CD4-positive, alpha-beta T cell (primary cell): ENCODE measurements at regions not wholly inside any gene's neighbourhood (a gene's known extent, or its start where the extent isn't known, plus 50 kb on each side); places are given as distances from the start of the nearest gene placed in this dataset.

Source experiments
- ATAC-seq: fragments of 200-7000 bp; cut with Tn5 transposase; one replicate; pipeline ENCODE4 v1.10.0; 2022; ENCODE audit warnings: mild to moderate bottlenecking; ENCODE audit not compliant: poor library complexity
- CTCF ChIA-PET: fragments of 350-600 bp; sonication (Branson Sonifier 250); formaldehyde crosslinking; loops from one replicate; lab custom pipeline; 2021; ENCODE audit warnings: antibody characterized with exemption, inconsistent platforms; lab: Charles Lee
- POLR2A ChIA-PET: fragments of 350-600 bp; sonication (Branson Sonifier 250); formaldehyde crosslinking; loops from one replicate; lab custom pipeline; 2021; ENCODE audit warnings: antibody characterized with exemption, inconsistent platforms; lab: Charles Lee
- DNase-seq, 14 experiments: peaks; one replicate each; pipeline ENCODE4 v3.0.0-alpha.2; 2013 to 2020; ENCODE audit warnings: mixed read lengths in 2 of 14
- H3K27ac ChIP-seq, 2 donors: one replicate each; pipeline versions ENCODE4 v1.5.1 to v1.7.0; 2013; ENCODE audit warnings: low read length in 2 of 2, low read depth in 1 of 2, mild to moderate bottlenecking in 1 of 2
- H3K27me3 ChIP-seq, 2 experiments: 1 replicate in 1 of 2; 2 replicates in 1 of 2; pipeline versions ENCODE4 v1.6.1 to v1.7.0; 2013; ENCODE audit warnings: low read length in 2 of 2, control low read depth in 1 of 2, mild to moderate bottlenecking in 1 of 2, moderate library complexity in 1 of 2; ENCODE audit not compliant: insufficient read depth in 2 of 2, control insufficient read depth in 1 of 2
- H3K36me3 ChIP-seq: one replicate; pipeline ENCODE4 v1.6.1; 2013; ENCODE audit warnings: low read length, control low read depth; ENCODE audit not compliant: insufficient read depth
- H3K4me1 ChIP-seq: one replicate; pipeline ENCODE4 v1.6.1; 2013; ENCODE audit warnings: low read length, control low read depth; ENCODE audit not compliant: insufficient read depth
- H3K4me3 ChIP-seq: one replicate; pipeline ENCODE4 v1.5.1; 2013; ENCODE audit warnings: mild to moderate bottlenecking, low read length, moderate library complexity
- H3K9me3 ChIP-seq, 2 experiments: 1 replicate in 1 of 2; 2 replicates in 1 of 2; pipeline versions ENCODE4 v1.6.1 to v1.7.0; 2013; ENCODE audit warnings: low read length in 2 of 2, mild to moderate bottlenecking in 2 of 2, control low read depth in 1 of 2, moderate library complexity in 1 of 2; ENCODE audit not compliant: control insufficient read depth in 1 of 2, insufficient read depth in 1 of 2
- H3K27ac Mint-ChIP-seq: one replicate; pipeline ENCODE4 v1.8.0; 2020; ENCODE audit warnings: mixed read lengths
- H3K27me3 Mint-ChIP-seq: one replicate; pipeline ENCODE4 v1.8.0; 2021; ENCODE audit warnings: mixed read lengths
- H3K36me3 Mint-ChIP-seq: one replicate; pipeline ENCODE4 v1.8.0; 2021; ENCODE audit warnings: low read depth, mixed read lengths
- H3K4me1 Mint-ChIP-seq: one replicate; pipeline ENCODE4 v1.8.0; 2021; ENCODE audit warnings: low read depth, mixed read lengths
- H3K4me3 Mint-ChIP-seq: one replicate; pipeline ENCODE4 v1.8.0; 2020; ENCODE audit warnings: mild to moderate bottlenecking, mixed read lengths
- H3K9me3 Mint-ChIP-seq: one replicate; pipeline ENCODE4 v1.8.0; 2020; ENCODE audit warnings: mixed read lengths
- CTCF ChIP-seq: fragments of 200-600 bp; IDR thresholded peaks from one replicate; pipeline ENCODE4 v1.8.0; 2022; ENCODE audit warnings: antibody characterized with exemption, mild to moderate bottlenecking
- intact Hi-C, 2 experiments: fragments of 100-400 bp; cut with DNase I in 1 of 2; cut with micrococcal nuclease in 1 of 2; formaldehyde crosslinking; loops; one replicate each; pipeline versions ENCODE4 v1.15.1 to v1.9.0; 2023 to 2025; cut with DNase I, micrococcal nuclease

GRCh38 chr20:21021472-21021790 is 84.7 kb downstream of the LINC00237 start:
- Histone ChIP-seq H3K27ac (no peak overlapping the region), H3K4me3 (no peak overlapping the region), H3K36me3 (no peaks in the 10 kb centered on the region), H3K4me1 (no peaks in the 10 kb centered on the region), H3K9me3 (peaks cover 0 to 7% of the 10 kb centered on the region in 2 experiments), H3K27me3 (peaks cover 16 to 17% of the 10 kb centered on the region in 2 experiments)
- H3K36me3 Mint-ChIP-seq = no peaks in the 10 kb centered on the region
- CTCF ChIA-PET = no interaction called here
- no peak overlapping the region for H3K4me3 Mint-ChIP-seq
- POLR2A ChIA-PET = no interaction called here
- no peak for TF ChIP-seq CTCF
- H3K27ac Mint-ChIP-seq = no peak overlapping the region
- peaks cover 66% of the 10 kb centered on the region for H3K27me3 Mint-ChIP-seq
- no peak for ATAC-seq
- no peaks in the 10 kb centered on the region for H3K4me1 Mint-ChIP-seq
- intact Hi-C loops = no loop called here
- no peak for DNase-seq
- H3K9me3 Mint-ChIP-seq = no peaks in the 10 kb centered on the region

DNA sequence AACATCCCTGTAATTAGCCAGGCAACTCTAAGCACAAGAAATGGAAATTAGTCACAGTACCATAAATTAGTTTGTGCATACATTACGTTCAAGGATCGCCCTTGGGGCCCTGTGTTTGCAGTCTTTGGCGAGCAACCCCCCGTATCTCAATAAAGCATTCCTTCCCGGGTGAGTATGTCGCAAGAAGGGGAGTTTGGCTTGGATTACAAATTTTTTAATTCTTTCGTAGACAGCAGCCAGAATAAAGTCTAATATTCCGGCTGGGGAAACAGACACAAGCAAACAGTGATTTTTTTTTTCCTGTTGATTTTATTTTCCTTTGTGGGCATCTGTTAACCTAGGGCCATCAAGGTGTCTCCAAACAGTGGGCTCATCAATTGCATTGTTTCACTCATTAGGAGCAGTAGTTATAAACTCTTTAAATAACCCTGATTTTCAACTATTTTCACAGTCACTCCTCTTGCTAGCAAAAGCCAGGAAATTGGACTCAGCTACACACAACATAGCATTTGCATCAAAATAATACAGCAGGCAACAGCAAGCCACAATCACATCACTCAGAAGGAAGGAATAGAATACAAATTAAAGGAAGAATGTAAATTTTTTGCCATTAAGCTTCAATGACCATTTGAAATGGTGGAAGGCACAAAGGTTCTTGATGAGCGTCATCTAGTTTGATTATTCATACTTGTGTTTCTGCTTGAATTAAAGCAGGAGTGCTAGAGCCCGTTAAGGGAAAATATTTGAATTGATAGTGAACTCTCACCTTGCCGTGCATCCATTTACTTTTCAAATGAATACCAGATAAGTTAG is 85.3 kb downstream of the LINC00237 start:
- H3K36me3 Mint-ChIP-seq = no peaks in the 10 kb centered on the region
- no peak overlapping the region for H3K27ac ChIP-seq
- no peak for TF ChIP-seq CTCF
- ATAC-seq (no peak), DNase-seq (no peak)
- POLR2A ChIA-PET = no interaction called here
- H3K27me3 ChIP-seq = peaks cover 17 to 19% of the 10 kb centered on the region in 2 experiments
- peaks cover 0 to 7% of the 10 kb centered on the region in 2 experiments for H3K9me3 ChIP-seq
- H3K4me3 Mint-ChIP-seq = no peak overlapping the region
- H3K4me1 Mint-ChIP-seq = no peaks in the 10 kb centered on the region
- no peaks in the 10 kb centered on the region for H3K9me3 Mint-ChIP-seq
- intact Hi-C loops = no loop called here
- no peaks in the 10 kb centered on the region for H3K36me3 ChIP-seq
- no peak overlapping the region for H3K27ac Mint-ChIP-seq
- H3K4me1 ChIP-seq = no peaks in the 10 kb centered on the region
- H3K27me3 Mint-ChIP-seq = peaks cover 70% of the 10 kb centered on the region
- CTCF ChIA-PET = no interaction called here
- no peak overlapping the region for H3K4me3 ChIP-seq

GRCh38 chr20:21019814-21020658 is 86.1 kb downstream of the LINC00237 start:
- Mint-ChIP-seq H3K4me1 (no peaks in the 10 kb centered on the region), H3K36me3 (no peaks in the 10 kb centered on the region), H3K27me3 (peaks cover 70% of the 10 kb centered on the region), H3K4me3 (no peak overlapping the region), H3K27ac (no peak overlapping the region), H3K9me3 (no peaks in the 10 kb centered on the region)
- Histone ChIP-seq H3K27ac (no peak overlapping the region), H3K4me3 (no peak overlapping the region), H3K27me3 (peaks cover 17 to 19% of the 10 kb centered on the region in 2 experiments), H3K36me3 (no peaks in the 10 kb centered on the region), H3K4me1 (no peaks in the 10 kb centered on the region), H3K9me3 (peaks cover 0 to 7% of the 10 kb centered on the region in 2 experiments)
- ATAC-seq (no peak), DNase-seq (no peak)
- intact Hi-C loops = loop anchor here in 1 of 2 experiments (10.0 kb wide), 1 partner anchor 65 kb away; no protein-coding TSS in a partner anchor
- no peak for TF ChIP-seq CTCF
- POLR2A ChIA-PET = no interaction called here
- CTCF ChIA-PET = no interaction called here
